ENCODE measurements at regions not wholly inside any gene's neighbourhood (a gene's known extent, or its start where the extent isn't known, plus 50 kb on each side); places are given as distances from the start of the nearest gene placed in this dataset.

DNA sequence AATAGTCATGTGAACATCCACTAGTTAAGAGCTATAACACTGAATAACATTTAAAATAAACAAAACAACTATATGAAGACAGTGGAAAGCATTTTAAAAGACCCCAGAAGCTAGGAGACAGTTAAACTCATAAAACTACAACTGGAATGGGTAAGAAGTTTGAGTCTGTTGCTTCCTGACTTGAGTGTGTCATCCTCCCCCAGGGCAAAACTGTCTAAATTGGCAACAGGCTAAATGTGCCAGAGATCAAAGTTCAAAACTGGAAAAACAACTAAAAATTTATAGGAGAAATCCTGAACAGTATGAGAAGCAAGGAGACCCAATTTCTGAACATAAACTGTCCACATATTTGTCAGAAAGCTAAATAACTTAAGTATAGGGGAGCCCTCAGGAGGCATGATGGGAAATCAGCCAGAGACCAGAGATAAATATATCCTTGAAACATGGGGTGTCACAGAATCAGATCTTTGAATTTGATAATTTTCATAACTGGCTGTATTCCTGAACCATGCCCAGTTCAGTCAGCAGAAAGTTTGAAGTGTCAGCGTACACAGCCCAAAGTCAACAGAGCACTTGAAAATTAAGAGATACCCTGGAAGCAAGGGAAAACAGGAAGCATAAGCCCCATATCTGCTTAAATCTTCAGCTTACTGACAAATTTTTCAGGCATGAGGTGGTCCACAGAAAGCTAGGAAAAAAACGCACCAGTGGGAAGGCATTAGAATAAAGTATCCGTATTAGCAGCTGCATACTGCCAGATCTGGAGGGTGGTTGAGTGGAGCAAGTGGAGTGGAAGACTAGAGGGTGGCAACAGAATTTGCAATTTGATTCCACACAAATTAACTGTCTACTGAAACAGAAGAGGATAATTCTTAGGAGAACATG is 516.1 kb upstream of the MAN1A1 start:
- TF ChIP-seq EZH2 (IDR thresholded peaks at IDR 0.05; ENCODE audit: borderline replicate concordance, low read depth, low read length, poor library complexity, severe bottlenecking), result no peak
- TF ChIP-seq, protein P1, sequence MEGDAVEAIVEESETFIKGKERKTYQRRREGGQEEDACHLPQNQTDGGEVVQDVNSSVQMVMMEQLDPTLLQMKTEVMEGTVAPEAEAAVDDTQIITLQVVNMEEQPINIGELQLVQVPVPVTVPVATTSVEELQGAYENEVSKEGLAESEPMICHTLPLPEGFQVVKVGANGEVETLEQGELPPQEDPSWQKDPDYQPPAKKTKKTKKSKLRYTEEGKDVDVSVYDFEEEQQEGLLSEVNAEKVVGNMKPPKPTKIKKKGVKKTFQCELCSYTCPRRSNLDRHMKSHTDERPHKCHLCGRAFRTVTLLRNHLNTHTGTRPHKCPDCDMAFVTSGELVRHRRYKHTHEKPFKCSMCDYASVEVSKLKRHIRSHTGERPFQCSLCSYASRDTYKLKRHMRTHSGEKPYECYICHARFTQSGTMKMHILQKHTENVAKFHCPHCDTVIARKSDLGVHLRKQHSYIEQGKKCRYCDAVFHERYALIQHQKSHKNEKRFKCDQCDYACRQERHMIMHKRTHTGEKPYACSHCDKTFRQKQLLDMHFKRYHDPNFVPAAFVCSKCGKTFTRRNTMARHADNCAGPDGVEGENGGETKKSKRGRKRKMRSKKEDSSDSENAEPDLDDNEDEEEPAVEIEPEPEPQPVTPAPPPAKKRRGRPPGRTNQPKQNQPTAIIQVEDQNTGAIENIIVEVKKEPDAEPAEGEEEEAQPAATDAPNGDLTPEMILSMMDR (conservative IDR thresholded peaks at IDR 0.05; ENCODE audit: low read depth, low read length), result no peak
- no peak overlapping the region for H3K4me3 ChIP-seq (ENCODE audit: low read depth, low read length, poor library complexity, severe bottlenecking)
- no peaks in the 10 kb centered on the region for H3K36me3 ChIP-seq (ENCODE audit: insufficient read depth, low read length, poor library complexity, severe bottlenecking)
- no peak overlapping the region for H3K27ac ChIP-seq (ENCODE audit: low read depth, low read length, poor library complexity, severe bottlenecking)
- BruUV-seq (replicated peaks), result no TSS peak
- no peaks in the 10 kb centered on the region for H3K27me3 ChIP-seq (replicated peaks; ENCODE audit: insufficient read depth, low read depth, low read length, poor library complexity)
- no peaks in the 10 kb centered on the region for H3K9me3 ChIP-seq (ENCODE audit: low read depth, low read length, poor library complexity, severe bottlenecking)
- POLR2A ChIA-PET (ENCODE audit: low non-redundant PET), result no interaction called here
- intact Hi-C loops (cut with micrococcal nuclease; ENCODE audit: unreplicated experiment), result no loop called here
- no peak for DNase-seq (ENCODE audit: low spot score)
- CTCF ChIA-PET, result no interaction called here
- no peaks in the 10 kb centered on the region for H3K4me1 ChIP-seq (ENCODE audit: insufficient read depth, low read length, poor library complexity, severe bottlenecking)

DNA sequence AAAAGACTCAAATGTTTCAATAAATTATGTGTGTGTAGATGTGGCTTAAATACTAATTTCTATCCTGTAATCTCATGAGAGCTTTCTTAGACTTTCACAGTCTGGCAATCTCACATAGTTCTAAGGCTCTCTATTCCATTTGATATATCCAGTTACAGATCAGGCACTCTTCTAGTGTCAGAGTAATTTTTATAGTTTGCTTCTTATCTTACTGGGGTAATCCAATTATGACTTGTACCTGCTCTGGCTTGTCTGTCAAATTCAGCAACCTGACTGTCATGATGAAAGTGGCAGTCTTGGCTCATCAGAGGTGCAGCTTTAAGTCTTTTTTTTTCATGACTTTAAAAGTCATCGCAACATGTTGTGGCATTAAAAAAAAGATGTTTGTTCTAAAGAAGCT is 513.2 kb upstream of the MAN1A1 start:
- no peak overlapping the region for H3K27ac ChIP-seq (ENCODE audit: low read depth, low read length, poor library complexity, severe bottlenecking)
- no peaks in the 10 kb centered on the region for H3K9me3 ChIP-seq (ENCODE audit: low read depth, low read length, poor library complexity, severe bottlenecking)
- intact Hi-C loops (cut with micrococcal nuclease; ENCODE audit: unreplicated experiment), result no loop called here
- H3K4me3 ChIP-seq (ENCODE audit: low read depth, low read length, poor library complexity, severe bottlenecking), result no peak overlapping the region
- POLR2A ChIA-PET (ENCODE audit: low non-redundant PET), result no interaction called here
- no peaks in the 10 kb centered on the region for H3K4me1 ChIP-seq (ENCODE audit: insufficient read depth, low read length, poor library complexity, severe bottlenecking)
- TF ChIP-seq EZH2 (IDR thresholded peaks at IDR 0.05; ENCODE audit: borderline replicate concordance, low read depth, low read length, poor library complexity, severe bottlenecking), result no peak
- TF ChIP-seq, protein P1 (conservative IDR thresholded peaks at IDR 0.05; ENCODE audit: low read depth, low read length), result no peak
- H3K36me3 ChIP-seq (ENCODE audit: insufficient read depth, low read length, poor library complexity, severe bottlenecking), result no peaks in the 10 kb centered on the region
- BruUV-seq (replicated peaks), result no TSS peak
- no peaks in the 10 kb centered on the region for H3K27me3 ChIP-seq (replicated peaks; ENCODE audit: insufficient read depth, low read depth, low read length, poor library complexity)
- no peak for DNase-seq (ENCODE audit: low spot score)
- CTCF ChIA-PET, result no interaction called here

DNA sequence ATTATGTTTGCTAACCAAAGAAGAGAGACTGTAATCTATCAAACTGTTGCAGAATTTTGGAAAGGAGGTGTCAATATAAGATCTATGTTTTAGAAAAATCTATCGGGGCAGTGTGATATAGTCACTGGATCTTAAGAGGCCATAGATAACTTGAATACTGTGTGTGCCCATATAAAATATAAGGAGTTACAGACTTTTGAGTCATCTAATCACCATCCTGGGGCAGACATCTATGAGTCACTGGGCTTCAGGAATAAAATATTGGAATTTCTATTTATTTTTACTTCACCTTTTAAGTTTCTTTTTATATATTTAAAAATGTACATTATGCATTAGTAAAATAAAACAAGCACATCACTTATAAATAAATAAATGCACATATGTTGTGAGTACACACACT is 509.3 kb upstream of the MAN1A1 start:
- Histone ChIP-seq H3K27ac (ENCODE audit: low read depth, low read length, poor library complexity, severe bottlenecking) (no peak overlapping the region), H3K27me3 (replicated peaks; ENCODE audit: insufficient read depth, low read depth, low read length, poor library complexity) (no peaks in the 10 kb centered on the region), H3K36me3 (ENCODE audit: insufficient read depth, low read length, poor library complexity, severe bottlenecking) (no peaks in the 10 kb centered on the region), H3K4me3 (ENCODE audit: low read depth, low read length, poor library complexity, severe bottlenecking) (no peak overlapping the region), H3K4me1 (ENCODE audit: insufficient read depth, low read length, poor library complexity, severe bottlenecking) (no peaks in the 10 kb centered on the region), H3K9me3 (ENCODE audit: low read depth, low read length, poor library complexity, severe bottlenecking) (no peaks in the 10 kb centered on the region)
- no peak for TF ChIP-seq EZH2 (IDR thresholded peaks at IDR 0.05; ENCODE audit: borderline replicate concordance, low read depth, low read length, poor library complexity, severe bottlenecking)
- TF ChIP-seq, protein P1 (conservative IDR thresholded peaks at IDR 0.05; ENCODE audit: low read depth, low read length), result no peak
- intact Hi-C loops (cut with micrococcal nuclease; ENCODE audit: unreplicated experiment), result no loop called here
- no peak for DNase-seq (ENCODE audit: low spot score)
- ChIA-PET CTCF (no interaction called here), POLR2A (ENCODE audit: low non-redundant PET) (no interaction called here)
- no TSS peak for BruUV-seq (replicated peaks)
